Spleen (tissue), 7 donors: ENCODE measurements at regions not wholly inside any gene's neighbourhood (a gene's known extent, or its start where the extent isn't known, plus 50 kb on each side); places are given as distances from the start of the nearest gene placed in this dataset.
"Not testable (repeated sequence)": the region's sequence is repeated elsewhere in the genome, so short reads cannot be mapped to it uniquely, and the experiment has no call there.

Experiments used
- CTCF ChIP-seq, 11 experiments: fragments of 200-600 bp in 7 of 11; fragments of 450-650 bp in 4 of 11; sonication (generic) in 4 of 11; IDR thresholded peaks in 8 of 11; conservative IDR thresholded peaks in 3 of 11; 1 replicate in 7 of 11; 2 replicates in 4 of 11; pipeline versions ENCODE4 v1.4.0 to v1.8.0; 2016 to 2021; ENCODE audit warnings: antibody characterized with exemption in 11 of 11, inconsistent platforms in 4 of 11, mild to moderate bottlenecking in 1 of 11
- POLR2A ChIP-seq, 3 donors: fragments of 450-650 bp; IDR thresholded peaks; one replicate each; pipeline ENCODE4 v1.5.1; 2017; ENCODE audit warnings: antibody characterized with exemption in 3 of 3, mild to moderate bottlenecking in 1 of 3
- POLR2AphosphoS5 ChIP-seq, 3 donors: sonication (generic); formaldehyde crosslinking; IDR thresholded peaks; one replicate each; pipeline ENCODE4 v1.5.1; 2017; ENCODE audit warnings: antibody characterized with exemption in 3 of 3
- donor health status: DM: no; HTN: no; CAD: no; lungs with moderate emphysema.
- donor health status: DM: no; HTN: no; CAD: no.
- donor health status: DM: no; HTN: no; CAD: no.

- TF ChIP-seq POLR2AphosphoS5 (IDR thresholded peaks at IDR 0.05); CTCF (IDR thresholded peaks at IDR 0.05 in 8 of 11, conservative IDR thresholded peaks at IDR 0.05 in 3 of 11); POLR2A (IDR thresholded peaks at IDR 0.05): not testable (repeated sequence)
Measured at GRCh38 chr2:113366821-113367220, 70.7 kb upstream of the ZNG1B start.
